D721Med (cell line): ENCODE measurements at regions not wholly inside any gene's neighbourhood (a gene's known extent, or its start where the extent isn't known, plus 50 kb on each side); places are given as distances from the start of the nearest gene placed in this dataset.

ENCODE experiments used
- DNase-seq: peaks from one replicate; pipeline ENCODE4 v3.0.0; 2011; ENCODE audit warnings: low spot score; ENCODE audit not compliant: insufficient read length
- FAIRE-seq: peaks from 2 replicates; lab custom pipeline; 2011; peaks lifted over from hg19 to GRCh38; lab: Jason Lieb, UNC
- CTCF ChIP-seq: IDR thresholded peaks from 2 replicates; pipeline ENCODE4 v1.5.1; 2012; ENCODE audit warnings: mild to moderate bottlenecking, control low read depth; ENCODE audit not compliant: insufficient read depth; ENCODE audit errors: missing control alignments

- no peak for TF ChIP-seq CTCF
- DNase-seq (no peak), FAIRE-seq (no peak)
Observed at GRCh38 chr16:55040366-55041086, 109.9 kb downstream of the IRX5 start.

- FAIRE-seq (no peak), DNase-seq (no peak)
- TF ChIP-seq CTCF: no peak
Observed at GRCh38 chr16:55041540-55042234, 111.0 kb downstream of the IRX5 start.

GRCh38 chr16:55042556-55043432, 112.1 kb downstream of the IRX5 start:
- no peak for TF ChIP-seq CTCF
- DNase-seq: no peak
- no peak for FAIRE-seq

GRCh38 chr16:55043499-55043898, 112.8 kb downstream of the IRX5 start:
- DNase-seq (no peak), FAIRE-seq (no peak)
- TF ChIP-seq CTCF: no peak

- no peak for FAIRE-seq
- no peak for TF ChIP-seq CTCF
Observed at GRCh38 chr16:55044201-55044975, 113.7 kb downstream of the IRX5 start.

GRCh38 chr16:55045329-55045728, 114.7 kb downstream of the IRX5 start:
- no peak for TF ChIP-seq CTCF
- DNase-seq: no peak
- FAIRE-seq: no peak

More at GRCh38 chr16:55044201-55044975, 113.7 kb downstream of the IRX5 start:
- no peak for DNase-seq
